KMS-11 (cell line): ENCODE measurements at regions not wholly inside any gene's neighbourhood (a gene's known extent, or its start where the extent isn't known, plus 50 kb on each side); places are given as distances from the start of the nearest gene placed in this dataset.

Experiments used
- H2AFZ ChIP-seq: fragments of 200-600 bp; sonication (generic); 2 replicates; pipeline ENCODE4 v1.6.1; 2016; ENCODE audit warnings: antibody characterized with exemption, mixed run types, low read depth
- H3K27ac ChIP-seq: fragments of 200-600 bp; sonication (generic); 2 replicates; pipeline ENCODE4 v1.6.1; 2016; ENCODE audit warnings: mild to moderate bottlenecking, mixed run types
- H3K27me3 ChIP-seq: fragments of 200-600 bp; sonication (generic); 2 replicates; pipeline ENCODE4 v1.6.1; 2017; ENCODE audit warnings: mild to moderate bottlenecking, low read depth, mixed run types, moderate library complexity; ENCODE audit not compliant: insufficient read depth
- H3K36me3 ChIP-seq: fragments of 200-600 bp; sonication (generic); 2 replicates; pipeline ENCODE4 v1.6.1; 2017; ENCODE audit warnings: mild to moderate bottlenecking, mixed run types; ENCODE audit not compliant: insufficient read depth
- H3K4me1 ChIP-seq: fragments of 200-600 bp; sonication (generic); 2 replicates; pipeline ENCODE4 v1.6.1; 2016; ENCODE audit warnings: mild to moderate bottlenecking, low read depth, mixed run types; ENCODE audit not compliant: poor library complexity, severe bottlenecking
- H3K4me2 ChIP-seq: fragments of 200-600 bp; sonication (generic); 2 replicates; pipeline ENCODE4 v1.7.0; 2016; ENCODE audit warnings: mild to moderate bottlenecking, mixed run types
- H3K4me3 ChIP-seq: fragments of 200-600 bp; sonication (generic); IDR thresholded peaks from 2 replicates; pipeline ENCODE4 v1.6.1; 2017; ENCODE audit warnings: low read depth, low read length, mixed read lengths; ENCODE audit not compliant: insufficient read depth
- H3K79me2 ChIP-seq: fragments of 200-600 bp; sonication (generic); 2 replicates; pipeline ENCODE4 v1.6.1; 2016; ENCODE audit warnings: low read depth, mixed run types; ENCODE audit not compliant: insufficient read depth
- H3K9ac ChIP-seq: fragments of 200-600 bp; sonication (generic); 2 replicates; pipeline ENCODE4 v1.6.1; 2016; ENCODE audit warnings: mild to moderate bottlenecking, mixed run types
- H4K20me1 ChIP-seq: fragments of 200-600 bp; sonication (generic); 2 replicates; pipeline ENCODE4 v1.6.1; 2016; ENCODE audit warnings: mild to moderate bottlenecking, mixed run types; ENCODE audit not compliant: insufficient read depth
- CTCF ChIP-seq: fragments of 200-600 bp; sonication (generic); conservative IDR thresholded peaks from 2 replicates; pipeline ENCODE4 v1.6.1; 2017; ENCODE audit warnings: low read depth, mild to moderate bottlenecking, antibody characterized with exemption, low read length, moderate library complexity, mixed read lengths

DNA sequence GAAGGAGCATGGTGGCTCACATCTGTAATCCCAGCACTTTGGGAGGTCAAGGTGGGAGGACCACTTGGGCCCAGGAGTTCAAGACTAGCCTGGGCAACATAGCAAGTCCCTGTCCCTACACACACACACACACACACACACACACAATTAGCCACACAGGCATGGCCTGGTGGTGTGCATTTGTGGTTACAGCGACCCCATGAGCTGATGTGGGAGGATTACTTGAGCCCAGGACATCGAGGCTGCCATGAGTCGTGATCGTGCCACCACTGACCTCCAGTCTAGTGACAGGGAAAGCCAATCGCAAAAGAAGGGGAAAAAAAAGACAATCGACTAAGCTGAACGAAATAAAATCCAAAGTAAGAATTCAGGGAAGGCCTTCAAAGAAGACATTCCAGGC lies 67.9 kb downstream of the TBX3 start:
- Histone ChIP-seq H3K36me3 (no peaks in the 10 kb centered on the region), H3K27me3 (no peaks in the 10 kb centered on the region), H2AFZ (no peak overlapping the region), H3K9ac (no peak overlapping the region), H3K4me3 (no peak overlapping the region), H3K4me1 (no peaks in the 10 kb centered on the region), H3K27ac (no peak overlapping the region), H3K79me2 (no peaks in the 10 kb centered on the region), H3K4me2 (no peak overlapping the region), H4K20me1 (no peaks in the 10 kb centered on the region)
- TF ChIP-seq CTCF = no peak

GRCh38 chr12:114614040-114614439 lies 69.9 kb downstream of the TBX3 start:
- Histone ChIP-seq H3K79me2 (no peaks in the 10 kb centered on the region), H3K4me2 (no peak overlapping the region), H3K4me1 (no peaks in the 10 kb centered on the region), H3K4me3 (no peak overlapping the region), H3K9ac (no peak overlapping the region), H3K36me3 (no peaks in the 10 kb centered on the region), H3K27ac (no peak overlapping the region), H4K20me1 (no peaks in the 10 kb centered on the region), H3K27me3 (no peaks in the 10 kb centered on the region), H2AFZ (no peak overlapping the region)
- no peak for TF ChIP-seq CTCF

- Histone ChIP-seq H3K27ac (no peak overlapping the region), H3K27me3 (no peaks in the 10 kb centered on the region), H3K9ac (no peak overlapping the region), H2AFZ (no peak overlapping the region), H3K4me1 (no peaks in the 10 kb centered on the region), H3K79me2 (no peaks in the 10 kb centered on the region), H4K20me1 (no peaks in the 10 kb centered on the region), H3K4me2 (no peak overlapping the region), H3K4me3 (no peak overlapping the region), H3K36me3 (no peaks in the 10 kb centered on the region)
- TF ChIP-seq CTCF = no peak
Measured at GRCh38 chr12:114612062-114612461, 71.9 kb downstream of the TBX3 start.

DNA sequence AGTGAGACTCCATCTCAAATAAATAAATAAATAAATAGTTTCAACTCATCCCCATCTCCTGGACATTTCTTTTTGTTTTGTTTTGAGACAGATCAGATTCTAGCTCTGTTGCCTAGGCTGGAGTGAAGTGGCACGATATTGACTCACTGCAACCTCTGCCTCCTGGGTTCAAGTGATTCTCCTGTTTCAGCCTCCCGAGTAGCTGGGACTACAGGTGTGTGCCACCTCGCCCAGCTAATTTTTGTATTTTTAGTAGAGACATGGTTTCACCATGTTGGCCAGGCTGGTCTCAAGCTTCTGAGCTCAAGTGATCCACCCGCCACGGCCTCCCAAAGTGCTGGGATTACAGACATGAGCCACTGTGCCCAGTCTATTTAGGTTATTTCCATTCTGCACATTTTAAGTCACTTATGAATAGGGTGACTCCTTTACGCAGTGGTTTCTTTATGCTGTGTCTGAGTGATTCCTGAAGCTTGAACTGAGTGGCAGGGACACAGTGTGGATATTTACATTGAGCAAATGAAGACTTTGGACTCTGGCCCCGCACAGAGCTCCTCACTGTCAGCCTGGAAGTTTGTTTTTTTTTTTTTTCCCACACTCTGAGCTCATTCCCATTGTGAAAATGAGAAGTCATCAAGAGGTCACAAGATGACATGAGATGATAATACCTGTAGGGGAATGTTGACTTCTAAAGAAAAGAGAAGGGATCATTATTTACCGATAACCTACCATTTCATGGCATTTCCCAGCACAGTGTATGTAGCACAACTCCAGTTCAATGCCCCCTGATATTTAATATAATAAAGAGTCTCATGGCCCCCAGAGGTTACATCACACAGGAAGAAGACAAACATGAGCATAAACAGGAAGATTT lies 72.6 kb downstream of the TBX3 start:
- no peak overlapping the region for H3K27ac ChIP-seq
- no peak overlapping the region for H3K9ac ChIP-seq

More for the DNA sequence above, 72.6 kb downstream of the TBX3 start:
- H3K27me3 ChIP-seq = no peaks in the 10 kb centered on the region
- no peaks in the 10 kb centered on the region for H3K4me1 ChIP-seq
- H3K79me2 ChIP-seq = no peaks in the 10 kb centered on the region
- TF ChIP-seq CTCF = no peak
- H3K4me3 ChIP-seq = no peak overlapping the region
- H3K4me2 ChIP-seq = no peak overlapping the region
- H3K36me3 ChIP-seq = no peaks in the 10 kb centered on the region
- H4K20me1 ChIP-seq = no peaks in the 10 kb centered on the region
- no peak overlapping the region for H2AFZ ChIP-seq
